HepG2 (cell line): ENCODE measurements at regions not wholly inside any gene's neighbourhood (a gene's known extent, or its start where the extent isn't known, plus 50 kb on each side); places are given as distances from the start of the nearest gene placed in this dataset.
A peak's percentile ranks its signal among the peaks of the same experiment; 100 is the strongest.

Experiments
- ATAC-seq: fragments of 200-7000 bp; cut with Tn5 transposase; 3 replicates; pipeline ENCODE4 v1.9.1; 2020; ENCODE audit warnings: mild to moderate bottlenecking, moderate library complexity
- BruUV-seq: library from RNA; stranded (reverse); fragments of 400-500 nt; replicated peaks from 2 replicates; lab custom pipeline; 2021; lab: Mats Ljungman, UMichigan
- CTCF ChIA-PET: fragments of 300-600 bp; formaldehyde crosslinking; extraction: SDS; loops from one replicate; lab custom pipeline; 2021; ENCODE audit warnings: low total read pairs, inconsistent platforms, low intra/inter-chr PET ratio; lab: Yijun Ruan, JAX
- POLR2A ChIA-PET: fragments of 350-600 bp; sonication (Branson Sonifier 250); formaldehyde crosslinking; loops from one replicate; lab custom pipeline; 2020; ENCODE audit warnings: antibody characterized with exemption, inconsistent platforms; lab: Yijun Ruan, JAX
- DNase-seq: peaks from one replicate; pipeline ENCODE4 v3.0.0-alpha.2; 2015; ENCODE audit warnings: low spot score
- FAIRE-seq: peaks from 3 replicates; lab custom pipeline; 2011; peaks lifted over from hg19 to GRCh38; lab: Jason Lieb, UNC
- H2AFZ ChIP-seq: one replicate; pipeline ENCODE4 v1.6.1; 2011; ENCODE audit warnings: low read length, inconsistent platforms
- H3K27ac ChIP-seq: fragments of 300-600 bp; 3 replicates; pipeline ENCODE4 v1.8.0; 2011; ENCODE audit warnings: mixed run types, mild to moderate bottlenecking, mixed read lengths, low read length, inconsistent platforms; ENCODE audit not compliant: insufficient read depth; ENCODE audit errors: extremely low read length
- H3K27me3 ChIP-seq, 2 experiments: fragments of 200-600 bp in 1 of 2; 2 replicates in 1 of 2; 3 replicates in 1 of 2; pipeline versions ENCODE4 v1.6.0 to v1.8.0; 2011; ENCODE audit warnings: low read length in 2 of 2, mild to moderate bottlenecking in 2 of 2, moderate library complexity in 2 of 2, inconsistent platforms in 1 of 2; ENCODE audit not compliant: insufficient read depth in 2 of 2, control insufficient read depth in 1 of 2
- H3K36me3 ChIP-seq, 2 experiments: fragments of 200-600 bp in 1 of 2; replicated peaks in 1 of 2; 2 replicates in 1 of 2; 3 replicates in 1 of 2; pipeline versions ENCODE4 v1.5.1 to v1.8.0; 2011; ENCODE audit warnings: low read length in 2 of 2, inconsistent platforms in 1 of 2; ENCODE audit not compliant: insufficient read depth in 2 of 2, control insufficient read depth in 1 of 2
- H3K4me1 ChIP-seq: 2 replicates; pipeline ENCODE4 v1.5.1; 2012; ENCODE audit warnings: low read length, inconsistent platforms; ENCODE audit not compliant: insufficient read depth
- H3K4me2 ChIP-seq: 2 replicates; pipeline ENCODE4 v1.6.0; 2011; ENCODE audit warnings: low read depth, low read length, inconsistent platforms
- H3K4me3 ChIP-seq, 3 experiments: fragments of 200-600 bp in 1 of 3; sonication (generic), shearing (Covaris generic) in 1 of 3; replicated peaks in 1 of 3; 2 replicates each; pipeline ENCODE4 v1.5.1; 2011 to 2016; ENCODE audit warnings: low read length in 3 of 3, inconsistent platforms in 2 of 3, low read depth in 2 of 3, mild to moderate bottlenecking in 2 of 3, control low read depth in 1 of 3, mixed read lengths in 1 of 3; ENCODE audit not compliant: insufficient read depth in 1 of 3
- H3K79me2 ChIP-seq: one replicate; pipeline ENCODE4 v1.6.1; 2011; ENCODE audit warnings: low read length, inconsistent platforms; ENCODE audit not compliant: insufficient read depth
- H3K9ac ChIP-seq: 2 replicates; pipeline ENCODE4 v1.6.0; 2011; ENCODE audit warnings: mild to moderate bottlenecking, low read depth, low read length, inconsistent platforms; ENCODE audit not compliant: insufficient read depth
- H3K9me3 ChIP-seq: 2 replicates; pipeline ENCODE4 v1.5.1; 2012; ENCODE audit warnings: mild to moderate bottlenecking, low read length
- H4K20me1 ChIP-seq: 2 replicates; pipeline ENCODE4 v1.6.0; 2011; ENCODE audit warnings: inconsistent platforms, mild to moderate bottlenecking, low read length, moderate library complexity; ENCODE audit not compliant: insufficient read depth
- ATF7 ChIP-seq, 2 experiments: fragments of 450-650 bp in 1 of 2; sonication (generic) in 1 of 2; formaldehyde crosslinking in 1 of 2; IDR thresholded peaks; 2 replicates each; pipeline versions ENCODE4 v1.4.0 to v1.6.1; 2016 to 2020; ENCODE audit warnings: antibody characterized with exemption in 1 of 2, mild to moderate bottlenecking in 1 of 2, missing genetic modification reagents in 1 of 2
- CENPX ChIP-seq: sonication (generic); formaldehyde crosslinking; IDR thresholded peaks from 2 replicates; pipeline ENCODE4 v1.9.0; 2021; ENCODE audit warnings: mild to moderate bottlenecking, missing genetic modification reagents, moderate library complexity
- EEA1 ChIP-seq: sonication (generic); formaldehyde crosslinking; IDR thresholded peaks from 2 replicates; pipeline ENCODE4 v1.5.1; 2020; ENCODE audit warnings: mild to moderate bottlenecking, missing genetic modification reagents, borderline replicate concordance
- LCORL ChIP-seq, 2 experiments: fragments of 450-650 bp in 1 of 2; sonication (generic) in 1 of 2; formaldehyde crosslinking in 1 of 2; IDR thresholded peaks; 2 replicates each; pipeline versions ENCODE4 v1.5.0 to v1.6.1; 2017 to 2020; ENCODE audit warnings: antibody characterized with exemption in 1 of 2, missing genetic modification reagents in 1 of 2
- MBNL3 ChIP-seq: fragments of 250-450 bp; sonication (Bioruptor Pico); conservative IDR thresholded peaks from 2 replicates; pipeline ENCODE4 v1.8.0; 2022; ENCODE audit warnings: mild to moderate bottlenecking, inconsistent platforms
- RFX5 ChIP-seq: IDR thresholded peaks from 2 replicates; pipeline ENCODE4 v1.6.1; 2011; ENCODE audit warnings: low read depth, low read length, improper control_type of control experiment
- SOX6 ChIP-seq, 2 experiments: fragments of 450-650 bp in 1 of 2; sonication (generic) in 1 of 2; formaldehyde crosslinking in 1 of 2; IDR thresholded peaks; 2 replicates each; pipeline versions ENCODE4 v1.4.0 to v1.6.1; 2017 to 2020; ENCODE audit warnings: antibody characterized with exemption in 1 of 2, mild to moderate bottlenecking in 1 of 2, missing genetic modification reagents in 1 of 2
- ZBTB8A ChIP-seq: sonication (generic); formaldehyde crosslinking; IDR thresholded peaks from 2 replicates; pipeline ENCODE4 v1.4.0; 2020; ENCODE audit warnings: mild to moderate bottlenecking, low read depth, missing genetic modification reagents, borderline replicate concordance
- ZC3H4 ChIP-seq: sonication (generic); formaldehyde crosslinking; IDR thresholded peaks from 2 replicates; pipeline ENCODE4 v1.4.0; 2020; ENCODE audit warnings: missing genetic modification reagents, borderline replicate concordance
- ZNF788 ChIP-seq: sonication (generic); formaldehyde crosslinking; IDR thresholded peaks from 2 replicates; pipeline ENCODE4 v1.5.0; 2020; ENCODE audit warnings: mild to moderate bottlenecking, missing genetic modification reagents, borderline replicate concordance
- WGBS: methylation state at CpG from one replicate; pipeline ENCODE4 v1.1.6; 2017; ENCODE audit warnings: low lambda C conversion rate; 5-methylcytosine and 5-hydroxymethylcytosine counted together
- in situ Hi-C: cut with HindIII; loops from 2 replicates; pipeline ENCODE4 v1.10.0; 2017; ENCODE audit warnings: low pct_unique_long_range_greater_than_20kb; ENCODE audit not compliant: extremely low pct_ligation_motif_present
- intact Hi-C: fragments of 100-400 bp; cut with micrococcal nuclease; formaldehyde crosslinking; loops from one replicate; pipeline ENCODE4 v1.10.0; 2022; ENCODE audit not compliant: unreplicated experiment
- TF ChIP-seq, protein P1 (sequence below): sonication (generic); formaldehyde crosslinking; conservative IDR thresholded peaks from 2 replicates; pipeline ENCODE4 v1.5.0; 2020; ENCODE audit warnings: missing genetic modification reagents
- TF ChIP-seq, protein P2 (sequence below), 2 experiments: IDR thresholded peaks; 2 replicates each; pipeline ENCODE4 v1.6.1; 2011 to 2012; ENCODE audit warnings: low read length in 2 of 2, borderline replicate concordance in 1 of 2, low read depth in 1 of 2, mild to moderate bottlenecking in 1 of 2, moderate library complexity in 1 of 2

DNA sequence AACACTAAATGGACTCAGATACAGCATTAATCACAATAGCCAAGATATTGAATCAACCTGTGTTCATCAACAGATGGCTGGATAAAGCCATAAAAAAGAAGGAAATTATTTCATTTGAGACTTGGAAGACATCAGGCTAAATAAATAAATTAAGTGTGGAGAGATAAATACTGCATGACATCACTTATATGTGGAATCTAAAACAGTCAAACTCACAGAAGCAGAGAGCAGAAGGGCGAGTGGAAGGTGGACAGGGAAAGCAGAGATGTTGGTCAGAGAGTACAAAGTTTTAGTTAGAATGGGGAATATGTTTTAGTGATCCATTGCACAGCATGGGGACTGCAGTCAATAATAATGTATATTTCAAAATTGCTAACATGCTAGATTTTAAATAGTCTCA is 207.2 kb downstream of the VAPA start:
- FAIRE-seq (no peak), DNase-seq (no peak), ATAC-seq (no peak)
- ChIA-PET POLR2A (no interaction called here), CTCF (no interaction called here)
- H3K4me2 ChIP-seq, result no peak overlapping the region
- 5% methylated on average over 1 of the region's 1 CpG for WGBS
- H3K9me3 ChIP-seq, result peaks cover 4% of the 10 kb centered on the region; the same call in 1 of the 2 replicates
- no TSS peak for BruUV-seq
- H3K36me3 ChIP-seq, result no peaks in the 10 kb centered on the region
- H2AFZ ChIP-seq, result no peak overlapping the region
- intact Hi-C loops, result no loop called here
- H3K79me2 ChIP-seq, result no peaks in the 10 kb centered on the region
- in situ Hi-C loops, result no loop called here
- no peaks in the 10 kb centered on the region for H4K20me1 ChIP-seq
- TF ChIP-seq ATF7 (IDR thresholded peaks at IDR 0.05) (peak; percentile 65), ATF7 (CRISPR knock-in tag; IDR thresholded peaks at IDR 0.05) (no peak), SOX6 (IDR thresholded peaks at IDR 0.05) (no peak), SOX6 (CRISPR knock-in tag; IDR thresholded peaks at IDR 0.05) (no peak)
- H3K27me3 ChIP-seq, result no peaks in the 10 kb centered on the region
- H3K4me3 ChIP-seq, result no peak overlapping the region
- no peak overlapping the region for H3K9ac ChIP-seq
- no peaks in the 10 kb centered on the region for H3K4me1 ChIP-seq
- no peak overlapping the region for H3K27ac ChIP-seq

DNA sequence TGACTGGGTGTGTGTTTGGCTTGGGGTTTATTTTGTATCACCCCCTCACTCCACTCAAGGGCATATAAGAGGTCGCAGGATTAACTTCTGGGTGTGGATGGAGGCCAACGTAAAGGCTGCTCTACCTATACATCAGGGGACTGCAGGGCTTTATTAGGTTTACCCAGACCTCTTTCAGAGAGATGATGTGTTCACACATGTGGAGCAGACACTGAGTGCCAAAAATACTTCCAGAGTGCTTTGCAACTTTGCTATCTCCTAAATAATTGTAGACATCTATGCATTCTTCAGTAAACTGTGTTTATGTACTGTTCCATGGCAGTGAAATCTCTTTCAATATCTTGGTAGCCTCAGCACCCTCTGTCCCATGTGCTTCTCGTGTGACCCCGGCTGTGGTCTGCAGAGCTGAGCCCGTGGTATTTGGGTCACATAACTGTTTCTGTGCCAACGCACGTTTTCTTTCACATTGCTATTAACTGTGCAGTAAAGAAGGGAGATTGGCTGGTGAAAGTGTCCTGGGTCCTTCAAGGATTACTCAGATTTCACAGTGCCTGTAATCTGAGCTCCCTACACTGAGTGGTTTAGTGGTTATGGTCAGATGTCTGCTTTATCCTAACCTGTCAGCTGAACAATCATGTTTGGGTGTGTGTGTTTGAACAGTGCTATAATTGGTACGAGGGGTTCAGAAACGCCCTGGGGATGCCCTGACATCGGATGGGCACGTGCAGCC is 208.1 kb downstream of the VAPA start:
- no peak overlapping the region for H3K9ac ChIP-seq
- no peak for FAIRE-seq
- POLR2A ChIA-PET, result no interaction called here
- intact Hi-C loops (no loop called here), in situ Hi-C loops (no loop called here)
- H4K20me1 ChIP-seq, result no peaks in the 10 kb centered on the region
- H3K79me2 ChIP-seq, result no peaks in the 10 kb centered on the region
- H3K36me3 ChIP-seq, result no peaks in the 10 kb centered on the region
- H3K4me1 ChIP-seq, result no peaks in the 10 kb centered on the region
- WGBS, result 28% methylated on average over 9 of the region's 11 CpGs
- no peaks in the 10 kb centered on the region for H3K27me3 ChIP-seq
- no peak overlapping the region for H3K4me2 ChIP-seq
- no peak overlapping the region for H3K4me3 ChIP-seq
- H3K9me3 ChIP-seq, result peaks cover 4% of the 10 kb centered on the region; the same call in 1 of the 2 replicates
- CTCF ChIA-PET, result no interaction called here
- ATAC-seq, result no peak
- no peak overlapping the region for H2AFZ ChIP-seq
- no peak overlapping the region for H3K27ac ChIP-seq
- DNase-seq, result no peak
- BruUV-seq, result no TSS peak
- no peak for TF ChIP-seq CENPX (CRISPR knock-in tag)
- TF ChIP-seq ZBTB8A (CRISPR knock-in tag), result no peak
- TF ChIP-seq ZNF788 (CRISPR knock-in tag), result no peak
- TF ChIP-seq LCORL (IDR thresholded peaks at IDR 0.05), result no peak
- TF ChIP-seq LCORL (CRISPR knock-in tag; IDR thresholded peaks at IDR 0.05), result no peak
- TF ChIP-seq EEA1 (CRISPR knock-in tag), result no peak
- no peak for TF ChIP-seq RFX5
- no peak for TF ChIP-seq MBNL3
- TF ChIP-seq ZC3H4 (CRISPR knock-in tag), result no peak
- TF ChIP-seq, protein P1, sequence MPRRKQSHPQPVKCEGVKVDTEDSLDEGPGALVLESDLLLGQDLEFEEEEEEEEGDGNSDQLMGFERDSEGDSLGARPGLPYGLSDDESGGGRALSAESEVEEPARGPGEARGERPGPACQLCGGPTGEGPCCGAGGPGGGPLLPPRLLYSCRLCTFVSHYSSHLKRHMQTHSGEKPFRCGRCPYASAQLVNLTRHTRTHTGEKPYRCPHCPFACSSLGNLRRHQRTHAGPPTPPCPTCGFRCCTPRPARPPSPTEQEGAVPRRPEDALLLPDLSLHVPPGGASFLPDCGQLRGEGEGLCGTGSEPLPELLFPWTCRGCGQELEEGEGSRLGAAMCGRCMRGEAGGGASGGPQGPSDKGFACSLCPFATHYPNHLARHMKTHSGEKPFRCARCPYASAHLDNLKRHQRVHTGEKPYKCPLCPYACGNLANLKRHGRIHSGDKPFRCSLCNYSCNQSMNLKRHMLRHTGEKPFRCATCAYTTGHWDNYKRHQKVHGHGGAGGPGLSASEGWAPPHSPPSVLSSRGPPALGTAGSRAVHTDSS, result no peak
- TF ChIP-seq, protein P2, sequence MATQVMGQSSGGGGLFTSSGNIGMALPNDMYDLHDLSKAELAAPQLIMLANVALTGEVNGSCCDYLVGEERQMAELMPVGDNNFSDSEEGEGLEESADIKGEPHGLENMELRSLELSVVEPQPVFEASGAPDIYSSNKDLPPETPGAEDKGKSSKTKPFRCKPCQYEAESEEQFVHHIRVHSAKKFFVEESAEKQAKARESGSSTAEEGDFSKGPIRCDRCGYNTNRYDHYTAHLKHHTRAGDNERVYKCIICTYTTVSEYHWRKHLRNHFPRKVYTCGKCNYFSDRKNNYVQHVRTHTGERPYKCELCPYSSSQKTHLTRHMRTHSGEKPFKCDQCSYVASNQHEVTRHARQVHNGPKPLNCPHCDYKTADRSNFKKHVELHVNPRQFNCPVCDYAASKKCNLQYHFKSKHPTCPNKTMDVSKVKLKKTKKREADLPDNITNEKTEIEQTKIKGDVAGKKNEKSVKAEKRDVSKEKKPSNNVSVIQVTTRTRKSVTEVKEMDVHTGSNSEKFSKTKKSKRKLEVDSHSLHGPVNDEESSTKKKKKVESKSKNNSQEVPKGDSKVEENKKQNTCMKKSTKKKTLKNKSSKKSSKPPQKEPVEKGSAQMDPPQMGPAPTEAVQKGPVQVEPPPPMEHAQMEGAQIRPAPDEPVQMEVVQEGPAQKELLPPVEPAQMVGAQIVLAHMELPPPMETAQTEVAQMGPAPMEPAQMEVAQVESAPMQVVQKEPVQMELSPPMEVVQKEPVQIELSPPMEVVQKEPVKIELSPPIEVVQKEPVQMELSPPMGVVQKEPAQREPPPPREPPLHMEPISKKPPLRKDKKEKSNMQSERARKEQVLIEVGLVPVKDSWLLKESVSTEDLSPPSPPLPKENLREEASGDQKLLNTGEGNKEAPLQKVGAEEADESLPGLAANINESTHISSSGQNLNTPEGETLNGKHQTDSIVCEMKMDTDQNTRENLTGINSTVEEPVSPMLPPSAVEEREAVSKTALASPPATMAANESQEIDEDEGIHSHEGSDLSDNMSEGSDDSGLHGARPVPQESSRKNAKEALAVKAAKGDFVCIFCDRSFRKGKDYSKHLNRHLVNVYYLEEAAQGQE (IDR thresholded peaks at IDR 0.05; ENCODE audit: borderline replicate concordance in 1 of 2, low read depth in 1 of 2, low read length in 2 of 2), result no peak
